NB4 (cell line): ENCODE measurements at regions not wholly inside any gene's neighbourhood (a gene's known extent, or its start where the extent isn't known, plus 50 kb on each side); places are given as distances from the start of the nearest gene placed in this dataset.

Source experiments
- DNase-seq: peaks from one replicate; pipeline ENCODE4 v3.0.0; 2010; ENCODE audit warnings: low read depth
- H3K4me3 ChIP-seq: one replicate; pipeline ENCODE4 v1.5.1; 2011; ENCODE audit warnings: mild to moderate bottlenecking, low read depth, low read length, moderate library complexity
- CTCF ChIP-seq: IDR thresholded peaks from one replicate; pipeline ENCODE4 v1.5.1; 2012; ENCODE audit warnings: low read depth, low read length
- MAX ChIP-seq: IDR thresholded peaks from 2 replicates; pipeline ENCODE4 v1.6.1; 2011; ENCODE audit warnings: low read depth, low read length
- MYC ChIP-seq: IDR thresholded peaks from 2 replicates; pipeline ENCODE4 v1.6.1; 2011; ENCODE audit warnings: low read depth, low read length
- POLR2A ChIP-seq: IDR thresholded peaks from 2 replicates; pipeline ENCODE4 v1.6.1; 2011; ENCODE audit warnings: mild to moderate bottlenecking; ENCODE audit not compliant: insufficient read length; ENCODE audit errors: extremely low read depth

DNA sequence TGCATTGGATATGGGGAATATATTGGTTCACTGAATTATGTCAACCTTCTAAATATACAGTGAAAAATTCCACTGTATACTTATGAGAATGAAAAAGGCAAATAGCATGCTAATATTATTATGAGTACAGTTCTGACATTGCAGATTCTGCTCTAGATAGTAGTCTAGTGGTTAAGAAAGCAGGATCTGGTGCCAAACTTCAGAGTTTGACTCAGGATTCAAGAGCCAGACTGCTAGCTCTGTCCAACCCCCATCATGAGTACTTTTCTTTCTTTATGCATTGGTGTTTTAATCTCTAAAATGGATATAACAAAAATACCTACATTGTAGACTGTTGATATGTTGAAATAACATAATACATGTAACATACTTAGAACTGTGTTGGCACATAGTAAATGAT, 57.3 kb upstream of the PLSCR4 start:
- no peak overlapping the region for H3K4me3 ChIP-seq
- no peak for DNase-seq

GRCh38 chr3:146307456-146307725, 56.5 kb upstream of the PLSCR4 start:
- TF ChIP-seq MAX (no peak), CTCF (no peak), POLR2A (no peak), MYC (no peak)
- DNase-seq, result no peak
- H3K4me3 ChIP-seq, result no peak overlapping the region

More for the DNA sequence above, 57.3 kb upstream of the PLSCR4 start:
- TF ChIP-seq MAX, result no peak
- TF ChIP-seq CTCF, result no peak
- no peak for TF ChIP-seq MYC
- no peak for TF ChIP-seq POLR2A

DNA sequence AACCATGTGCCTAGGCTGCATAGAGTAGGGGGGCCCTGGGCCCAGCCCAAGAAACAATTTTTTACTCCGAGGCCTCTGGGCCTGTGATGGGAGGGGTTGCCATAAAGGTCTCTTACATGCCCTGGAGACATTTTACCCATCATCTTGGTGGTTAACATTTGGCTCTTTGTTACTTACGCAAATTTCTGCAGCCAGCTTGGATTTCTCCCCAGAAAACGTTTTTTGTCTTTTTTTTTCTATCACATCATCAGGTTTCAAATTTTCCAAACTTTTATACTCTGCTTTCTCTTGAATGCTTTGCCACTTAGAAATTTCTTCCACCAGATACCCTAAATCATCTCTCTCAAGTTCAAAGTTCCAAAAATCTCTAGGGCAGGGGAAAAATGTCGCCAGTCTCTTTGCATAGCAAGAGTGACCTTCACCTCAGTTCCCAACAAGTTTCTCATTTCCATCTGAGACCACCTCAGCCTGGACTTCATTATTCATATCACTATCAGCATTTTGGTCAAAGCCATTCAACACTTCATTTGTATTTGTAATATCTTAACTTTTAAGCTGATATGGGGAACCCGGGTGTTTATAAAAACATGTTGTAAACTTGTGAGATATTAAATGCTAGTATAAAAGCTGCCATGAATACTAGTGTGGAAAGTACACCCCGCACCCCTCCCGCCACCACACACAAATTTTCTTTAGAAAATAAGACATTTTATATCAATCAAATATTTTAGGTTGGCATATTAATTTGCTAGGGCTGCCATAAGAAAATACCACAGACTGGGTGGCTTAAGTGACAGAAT, 56.0 kb upstream of the PLSCR4 start:
- TF ChIP-seq POLR2A (no peak), MYC (no peak), CTCF (no peak), MAX (no peak)
- no peak for DNase-seq
- no peak overlapping the region for H3K4me3 ChIP-seq

DNA sequence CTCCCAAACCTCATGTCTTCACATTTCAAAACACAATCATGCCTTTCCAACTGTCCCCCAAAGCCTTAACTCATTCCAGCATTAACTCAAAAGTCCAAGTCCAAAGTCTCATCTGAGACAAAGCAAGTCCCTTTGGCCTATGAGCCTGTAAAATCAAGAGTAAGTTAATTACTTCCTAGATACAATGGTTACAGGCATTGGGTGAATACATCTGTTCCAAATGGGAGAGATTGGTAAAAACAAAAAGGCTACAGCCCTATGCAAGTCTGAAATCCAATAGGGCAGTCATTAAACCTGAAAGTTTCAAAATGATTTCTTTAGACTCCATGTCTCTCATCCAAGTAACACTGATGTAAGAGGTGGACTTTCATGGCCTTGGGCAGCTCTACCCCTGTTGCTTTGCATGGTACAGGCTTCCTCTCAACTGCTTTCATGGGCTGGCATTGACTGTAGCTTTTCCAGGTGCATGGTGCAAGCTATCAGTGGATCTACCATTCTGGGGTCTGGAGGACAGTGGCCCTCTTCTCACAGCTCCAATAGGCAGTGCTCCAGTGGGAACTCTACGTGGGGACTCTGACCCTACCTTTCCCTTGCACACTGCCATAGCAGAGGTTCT, 55.0 kb upstream of the PLSCR4 start:
- TF ChIP-seq CTCF (no peak), POLR2A (no peak), MAX (no peak), MYC (no peak)
- no peak overlapping the region for H3K4me3 ChIP-seq
- DNase-seq, result no peak

GRCh38 chr3:146300768-146301167, 49.9 kb upstream of the PLSCR4 start:
- no peak for DNase-seq
- H3K4me3 ChIP-seq, result no peak overlapping the region
- TF ChIP-seq CTCF (no peak), POLR2A (no peak), MYC (no peak), MAX (no peak)
